Osteoblast (primary cell): ENCODE measurements at regions not wholly inside any gene's neighbourhood (a gene's known extent, or its start where the extent isn't known, plus 50 kb on each side); places are given as distances from the start of the nearest gene placed in this dataset.

Source experiments
- DNase-seq: peaks from one replicate; pipeline ENCODE4 v3.0.0; 2011; ENCODE audit warnings: low spot score, mixed read lengths; ENCODE audit not compliant: insufficient read length; ENCODE audit errors: missing footprints
- H2AFZ ChIP-seq: 2 replicates; pipeline ENCODE4 v1.6.0; 2011; ENCODE audit warnings: mild to moderate bottlenecking, low read length
- H3K27ac ChIP-seq: 2 replicates; pipeline ENCODE4 v1.5.1; 2011; ENCODE audit warnings: mild to moderate bottlenecking, low read depth, low read length, moderate library complexity
- H3K27me3 ChIP-seq: 2 replicates; pipeline ENCODE4 v1.6.0; 2012; ENCODE audit warnings: mild to moderate bottlenecking, control low read depth, inconsistent platforms, low read length, moderate library complexity; ENCODE audit not compliant: insufficient read depth
- H3K36me3 ChIP-seq: 2 replicates; pipeline ENCODE4 v1.5.1; 2011; ENCODE audit warnings: mild to moderate bottlenecking, low read length, control low read depth, moderate library complexity; ENCODE audit not compliant: insufficient read depth
- H3K4me1 ChIP-seq: 2 replicates; pipeline ENCODE4 v1.5.1; 2011; ENCODE audit warnings: mild to moderate bottlenecking, low read length, control low read depth, moderate library complexity; ENCODE audit not compliant: insufficient read depth
- H3K4me2 ChIP-seq: 2 replicates; pipeline ENCODE4 v1.6.0; 2011; ENCODE audit warnings: mild to moderate bottlenecking, low read length; ENCODE audit not compliant: insufficient read depth
- H3K4me3 ChIP-seq: fragments of 200-600 bp; sonication (generic); 3 replicates; pipeline ENCODE4 v1.5.1; 2012; ENCODE audit warnings: mild to moderate bottlenecking, low read length, inconsistent platforms; ENCODE audit not compliant: insufficient read depth
- H3K79me2 ChIP-seq: 2 replicates; pipeline ENCODE4 v1.6.0; 2012; ENCODE audit warnings: mild to moderate bottlenecking, low read length, control low read depth, inconsistent platforms; ENCODE audit not compliant: insufficient read depth
- H3K9me3 ChIP-seq: 2 replicates; pipeline ENCODE4 v1.5.1; 2011; ENCODE audit warnings: low read depth, low read length, control low read depth
- H4K20me1 ChIP-seq: 2 replicates; pipeline ENCODE4 v1.6.0; 2012; ENCODE audit warnings: mild to moderate bottlenecking, low read length, control low read depth; ENCODE audit not compliant: insufficient read depth
- CTCF ChIP-seq: IDR thresholded peaks from 2 replicates; pipeline ENCODE4 v1.5.1; 2011; ENCODE audit warnings: mild to moderate bottlenecking, low read depth, low read length, moderate library complexity; ENCODE audit errors: extremely low read depth

- no peak for TF ChIP-seq CTCF
- no peaks in the 10 kb centered on the region for H4K20me1 ChIP-seq
- DNase-seq = no peak
- H3K4me2 ChIP-seq = no peak overlapping the region
- H3K9me3 ChIP-seq = peaks cover 6% of the 10 kb centered on the region
- H3K27me3 ChIP-seq = no peaks in the 10 kb centered on the region
- no peaks in the 10 kb centered on the region for H3K36me3 ChIP-seq
- no peaks in the 10 kb centered on the region for H3K4me1 ChIP-seq
- H3K79me2 ChIP-seq = no peaks in the 10 kb centered on the region
- H2AFZ ChIP-seq = no peak overlapping the region
- H3K27ac ChIP-seq = no peak overlapping the region
- no peak overlapping the region for H3K4me3 ChIP-seq
Observed at GRCh38 chr5:12119657-12120056, 215.4 kb upstream of the CTNND2 start.

GRCh38 chr5:12114075-12114474 is 209.8 kb upstream of the CTNND2 start:
- no peak overlapping the region for H3K27ac ChIP-seq
- DNase-seq = no peak
- H3K27me3 ChIP-seq = no peaks in the 10 kb centered on the region
- H3K4me2 ChIP-seq = no peak overlapping the region
- no peak for TF ChIP-seq CTCF
- no peak overlapping the region for H2AFZ ChIP-seq
- no peaks in the 10 kb centered on the region for H4K20me1 ChIP-seq
- no peaks in the 10 kb centered on the region for H3K79me2 ChIP-seq
- H3K4me3 ChIP-seq = no peak overlapping the region
- H3K36me3 ChIP-seq = no peaks in the 10 kb centered on the region
- H3K4me1 ChIP-seq = no peaks in the 10 kb centered on the region
- no peaks in the 10 kb centered on the region for H3K9me3 ChIP-seq

- H4K20me1 ChIP-seq = no peaks in the 10 kb centered on the region
- no peak overlapping the region for H3K4me3 ChIP-seq
- no peaks in the 10 kb centered on the region for H3K9me3 ChIP-seq
- H3K4me2 ChIP-seq = no peak overlapping the region
- no peak for TF ChIP-seq CTCF
- H3K79me2 ChIP-seq = no peaks in the 10 kb centered on the region
- no peak overlapping the region for H2AFZ ChIP-seq
- no peaks in the 10 kb centered on the region for H3K36me3 ChIP-seq
- H3K4me1 ChIP-seq = no peaks in the 10 kb centered on the region
- no peaks in the 10 kb centered on the region for H3K27me3 ChIP-seq
- DNase-seq = no peak
- no peak overlapping the region for H3K27ac ChIP-seq
Observed at GRCh38 chr5:12113062-12113461, 208.8 kb upstream of the CTNND2 start.

GRCh38 chr5:12111261-12111660 is 207.0 kb upstream of the CTNND2 start:
- DNase-seq = no peak
- H2AFZ ChIP-seq = no peak overlapping the region
- H3K79me2 ChIP-seq = no peaks in the 10 kb centered on the region
- no peaks in the 10 kb centered on the region for H3K9me3 ChIP-seq
- no peak overlapping the region for H3K4me2 ChIP-seq
- H3K27ac ChIP-seq = no peak overlapping the region
- TF ChIP-seq CTCF = no peak
- no peaks in the 10 kb centered on the region for H4K20me1 ChIP-seq
- H3K4me3 ChIP-seq = no peak overlapping the region
- no peaks in the 10 kb centered on the region for H3K27me3 ChIP-seq
- no peaks in the 10 kb centered on the region for H3K36me3 ChIP-seq
- H3K4me1 ChIP-seq = no peaks in the 10 kb centered on the region
